ENCODE measurements at regions not wholly inside any gene's neighbourhood (a gene's known extent, or its start where the extent isn't known, plus 50 kb on each side); places are given as distances from the start of the nearest gene placed in this dataset.
A peak's percentile ranks its signal among the peaks of the same experiment; 100 is the strongest.

GRCh38 chrX:131626681-131627296, 82.9 kb downstream of the OR13H1 start:
- H3K9me3 ChIP-seq (ENCODE audit: control insufficient read depth in 4 of 4, insufficient read depth in 3 of 4, low read length in 3 of 4), result no peaks in the 10 kb centered on the region
- no peaks in the 10 kb centered on the region for H3K4me1 ChIP-seq (ENCODE audit: control insufficient read depth in 5 of 5, insufficient read depth in 5 of 5, low read length in 5 of 5)
- TF ChIP-seq CTCF (IDR thresholded peaks at IDR 0.05; ENCODE audit: control extremely low read depth, extremely low read depth), result no peak
- 35 to 49% methylated on average over 3 of the region's 3 CpGs for WGBS, 2 donors
- H3K9ac ChIP-seq (ENCODE audit: insufficient read depth in 1 of 2, low read length in 2 of 2), result no peak overlapping the region
- no peak overlapping the region for H3K4me3 ChIP-seq
- no peak overlapping the region for H3K27ac ChIP-seq (ENCODE audit: low read depth in 1 of 2, low read length in 1 of 2)
- ATAC-seq (ENCODE audit: insufficient read depth, low FRiP score), result no peak
- peaks cover 3 to 66% (median 48%) of the 10 kb centered on the region in 3 donors for H3K27me3 ChIP-seq (ENCODE audit: control insufficient read depth in 3 of 3, insufficient read depth in 3 of 3, low read length in 2 of 3)
- peak in 2 of 3 donors; percentile 36 to 60 for DNase-seq
- no peaks in the 10 kb centered on the region for H3K36me3 ChIP-seq (ENCODE audit: control insufficient read depth in 4 of 4, insufficient read depth in 4 of 4, low read length in 4 of 4)

GRCh38 chrX:131630534-131630933, 86.7 kb downstream of the OR13H1 start:
- 76 to 85% methylated on average over 8 of the region's 8 CpGs for WGBS, 2 donors
- Histone ChIP-seq H3K36me3 (ENCODE audit: control insufficient read depth in 4 of 4, insufficient read depth in 4 of 4, low read length in 4 of 4) (no peaks in the 10 kb centered on the region), H3K27ac (ENCODE audit: low read depth in 1 of 2, low read length in 1 of 2) (no peak overlapping the region), H3K9ac (ENCODE audit: insufficient read depth in 1 of 2, low read length in 2 of 2) (no peak overlapping the region), H3K27me3 (ENCODE audit: control insufficient read depth in 3 of 3, insufficient read depth in 3 of 3, low read length in 2 of 3) (peaks cover 4 to 54% (median 50%) of the 10 kb centered on the region in 3 donors), H3K4me3 (no peak overlapping the region), H3K9me3 (ENCODE audit: control insufficient read depth in 4 of 4, insufficient read depth in 3 of 4, low read length in 3 of 4) (no peaks in the 10 kb centered on the region), H3K4me1 (ENCODE audit: control insufficient read depth in 5 of 5, insufficient read depth in 5 of 5, low read length in 5 of 5) (no peaks in the 10 kb centered on the region)
- DNase-seq, result no peak
- TF ChIP-seq CTCF (IDR thresholded peaks at IDR 0.05; ENCODE audit: control extremely low read depth, extremely low read depth), result no peak
- no peak for ATAC-seq (ENCODE audit: insufficient read depth, low FRiP score)

- Histone ChIP-seq H3K4me3 (no peak overlapping the region), H3K9me3 (ENCODE audit: control insufficient read depth in 4 of 4, insufficient read depth in 3 of 4, low read length in 3 of 4) (no peaks in the 10 kb centered on the region), H3K4me1 (ENCODE audit: control insufficient read depth in 5 of 5, insufficient read depth in 5 of 5, low read length in 5 of 5) (no peaks in the 10 kb centered on the region), H3K27me3 (ENCODE audit: control insufficient read depth in 3 of 3, insufficient read depth in 3 of 3, low read length in 2 of 3) (peaks cover 6 to 54% (median 43%) of the 10 kb centered on the region in 3 donors), H3K27ac (ENCODE audit: low read depth in 1 of 2, low read length in 1 of 2) (no peak overlapping the region), H3K9ac (ENCODE audit: insufficient read depth in 1 of 2, low read length in 2 of 2) (no peak overlapping the region), H3K36me3 (ENCODE audit: control insufficient read depth in 4 of 4, insufficient read depth in 4 of 4, low read length in 4 of 4) (no peaks in the 10 kb centered on the region)
- WGBS, 2 donors, result 53 to 71% methylated on average over 13 of the region's 13 CpGs
- ATAC-seq (ENCODE audit: insufficient read depth, low FRiP score) (peak; percentile 79), DNase-seq (peak; percentile 66 to 83 (median 68))
- TF ChIP-seq CTCF (IDR thresholded peaks at IDR 0.05; ENCODE audit: control extremely low read depth, extremely low read depth), result peak; percentile 46
Observed at GRCh38 chrX:131633285-131633917, 89.5 kb downstream of the OR13H1 start.
